Jurkat, Clone E6-1 (cell line): ENCODE measurements at regions not wholly inside any gene's neighbourhood (a gene's known extent, or its start where the extent isn't known, plus 50 kb on each side); places are given as distances from the start of the nearest gene placed in this dataset.
"Not testable (repeated sequence)": the region's sequence is repeated elsewhere in the genome, so short reads cannot be mapped to it uniquely, and the experiment has no call there.

ENCODE experiments used
- DNase-seq: peaks from one replicate; pipeline ENCODE4 v3.0.0-alpha.2; 2011; ENCODE audit warnings: low read depth, low spot score
- H3K4me3 ChIP-seq: 2 replicates; pipeline ENCODE4 v1.5.1; 2011; ENCODE audit warnings: mild to moderate bottlenecking, low read length, control low read depth, moderate library complexity

- not testable (repeated sequence) for DNase-seq, H3K4me3 ChIP-seq
Observed at GRCh38 chr1:91207691-91208090, 185.9 kb upstream of the ZNF644 start.

- DNase-seq, H3K4me3 ChIP-seq: not testable (repeated sequence)
Observed at GRCh38 chr1:91204150-91204549, 182.3 kb upstream of the ZNF644 start.

GRCh38 chr1:91201694-91202093 is 179.9 kb upstream of the ZNF644 start:
- DNase-seq: no peak
- no peak overlapping the region for H3K4me3 ChIP-seq

GRCh38 chr1:91201176-91201575 is 179.3 kb upstream of the ZNF644 start:
- no peak for DNase-seq
- no peak overlapping the region for H3K4me3 ChIP-seq

GRCh38 chr1:91200675-91201074 is 178.8 kb upstream of the ZNF644 start:
- no peak for DNase-seq
- H3K4me3 ChIP-seq: no peak overlapping the region

- DNase-seq: no peak
- no peak overlapping the region for H3K4me3 ChIP-seq
Observed at GRCh38 chr1:91199988-91200387, 178.2 kb upstream of the ZNF644 start.

GRCh38 chr1:91190996-91191395 is 169.2 kb upstream of the ZNF644 start:
- no peak for DNase-seq
- H3K4me3 ChIP-seq: no peak overlapping the region

GRCh38 chr1:91189096-91189495 is 167.3 kb upstream of the ZNF644 start:
- no peak for DNase-seq
- H3K4me3 ChIP-seq: no peak overlapping the region

GRCh38 chr1:91182807-91183206 is 161.0 kb upstream of the ZNF644 start:
- DNase-seq, H3K4me3 ChIP-seq: not testable (repeated sequence)

- DNase-seq: no peak
Observed at GRCh38 chr1:91176250-91176649, 154.4 kb upstream of the ZNF644 start.

GRCh38 chr1:91174734-91175133 is 152.9 kb upstream of the ZNF644 start:
- DNase-seq: no peak
- no peak overlapping the region for H3K4me3 ChIP-seq

More at GRCh38 chr1:91176250-91176649, 154.4 kb upstream of the ZNF644 start:
- no peak overlapping the region for H3K4me3 ChIP-seq

- no peak overlapping the region for H3K4me3 ChIP-seq
- no peak for DNase-seq
Observed at GRCh38 chr1:91173346-91173890, 151.6 kb upstream of the ZNF644 start.

- DNase-seq: no peak
Observed at GRCh38 chr1:91172541-91172940, 150.7 kb upstream of the ZNF644 start.

GRCh38 chr1:91171898-91172297 is 150.1 kb upstream of the ZNF644 start:
- DNase-seq: no peak
- no peak overlapping the region for H3K4me3 ChIP-seq

More at GRCh38 chr1:91172541-91172940, 150.7 kb upstream of the ZNF644 start:
- no peak overlapping the region for H3K4me3 ChIP-seq

- H3K4me3 ChIP-seq: no peak overlapping the region
Observed at GRCh38 chr1:91170571-91170970, 148.7 kb upstream of the ZNF644 start.

GRCh38 chr1:91166106-91166712 is 144.4 kb upstream of the ZNF644 start:
- H3K4me3 ChIP-seq: no peak overlapping the region
- DNase-seq: peak; percentile 43

More at GRCh38 chr1:91170571-91170970, 148.7 kb upstream of the ZNF644 start:
- no peak for DNase-seq

- DNase-seq: peak; percentile 22
Observed at GRCh38 chr1:91165033-91165654, 143.3 kb upstream of the ZNF644 start.

GRCh38 chr1:91162613-91163012 is 140.8 kb upstream of the ZNF644 start:
- DNase-seq: no peak
- no peak overlapping the region for H3K4me3 ChIP-seq

More at GRCh38 chr1:91165033-91165654, 143.3 kb upstream of the ZNF644 start:
- no peak overlapping the region for H3K4me3 ChIP-seq

GRCh38 chr1:91161749-91162148 is 139.9 kb upstream of the ZNF644 start:
- no peak for DNase-seq
- no peak overlapping the region for H3K4me3 ChIP-seq

- H3K4me3 ChIP-seq: no peak overlapping the region
- no peak for DNase-seq
Observed at GRCh38 chr1:91161166-91161565, 139.3 kb upstream of the ZNF644 start.
